HL-60 (cell line): ENCODE measurements at regions not wholly inside any gene's neighbourhood (a gene's known extent, or its start where the extent isn't known, plus 50 kb on each side); places are given as distances from the start of the nearest gene placed in this dataset.

Experiments
- DNase-seq, 2 experiments: peaks; one replicate each; pipeline ENCODE4 v3.0.0-alpha.2; 2010 to 2020; ENCODE audit warnings: low read depth in 1 of 2, low spot score in 1 of 2
- H3K27ac ChIP-seq: fragments of 250-450 bp; sonication (Bioruptor Pico); replicated peaks from 2 replicates; pipeline ENCODE4 v1.5.1; 2020; ENCODE audit warnings: mild to moderate bottlenecking, moderate library complexity
- H3K27me3 ChIP-seq: fragments of 250-450 bp; sonication (Bioruptor Pico); 2 replicates; pipeline ENCODE4 v1.5.1; 2021; ENCODE audit warnings: mild to moderate bottlenecking, moderate library complexity; ENCODE audit not compliant: insufficient read depth, poor library complexity, severe bottlenecking
- H3K4me3 ChIP-seq: replicated peaks from 2 replicates; pipeline ENCODE4 v1.5.1; 2011; ENCODE audit warnings: mild to moderate bottlenecking, control low read depth, low read length; ENCODE audit not compliant: insufficient read depth
- CTCF ChIP-seq: IDR thresholded peaks from one replicate; pipeline ENCODE4 v1.5.1; 2011; ENCODE audit warnings: low read length, control low read depth, inconsistent platforms; ENCODE audit not compliant: insufficient read depth
- GABPA ChIP-seq: IDR thresholded peaks from 2 replicates; pipeline ENCODE4 v1.6.1; 2012; ENCODE audit warnings: low read depth
- POLR2AphosphoS5 ChIP-seq: IDR thresholded peaks from 2 replicates; pipeline ENCODE4 v1.6.1; 2012; ENCODE audit warnings: low read depth
- SPI1 ChIP-seq: IDR thresholded peaks from 2 replicates; pipeline ENCODE4 v1.6.1; 2012; ENCODE audit warnings: low read depth, mild to moderate bottlenecking, borderline replicate concordance
- TF ChIP-seq, protein P1 (sequence below): IDR thresholded peaks from 2 replicates; pipeline ENCODE4 v1.6.1; 2012; ENCODE audit warnings: low read depth; ENCODE audit not compliant: insufficient replicate concordance

DNA sequence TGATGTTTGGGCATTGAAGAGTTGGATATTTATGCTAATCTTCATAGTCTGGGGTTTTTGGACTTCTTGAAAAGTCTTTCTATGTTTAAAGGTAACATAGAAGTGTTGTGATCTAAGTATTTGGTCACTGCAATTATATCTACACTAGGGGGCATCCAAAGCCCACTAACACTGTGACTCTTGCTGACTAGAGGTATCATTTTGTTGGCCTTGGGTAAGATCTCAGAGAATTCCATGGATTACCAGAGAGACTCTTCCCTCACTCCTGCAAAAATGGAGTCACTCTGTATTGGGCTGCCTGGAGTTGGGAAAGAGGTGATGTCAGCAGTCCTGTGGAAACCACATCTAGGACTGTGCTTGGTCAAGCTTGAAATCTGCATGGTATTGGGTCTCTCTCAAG is 1077.6 kb downstream of the FAM133A start:
- Histone ChIP-seq H3K27me3 (no peaks in the 10 kb centered on the region), H3K4me3 (no peak overlapping the region), H3K27ac (no peak overlapping the region)
- DNase-seq = no peak
- TF ChIP-seq POLR2AphosphoS5 = no peak
- TF ChIP-seq, protein P1, sequence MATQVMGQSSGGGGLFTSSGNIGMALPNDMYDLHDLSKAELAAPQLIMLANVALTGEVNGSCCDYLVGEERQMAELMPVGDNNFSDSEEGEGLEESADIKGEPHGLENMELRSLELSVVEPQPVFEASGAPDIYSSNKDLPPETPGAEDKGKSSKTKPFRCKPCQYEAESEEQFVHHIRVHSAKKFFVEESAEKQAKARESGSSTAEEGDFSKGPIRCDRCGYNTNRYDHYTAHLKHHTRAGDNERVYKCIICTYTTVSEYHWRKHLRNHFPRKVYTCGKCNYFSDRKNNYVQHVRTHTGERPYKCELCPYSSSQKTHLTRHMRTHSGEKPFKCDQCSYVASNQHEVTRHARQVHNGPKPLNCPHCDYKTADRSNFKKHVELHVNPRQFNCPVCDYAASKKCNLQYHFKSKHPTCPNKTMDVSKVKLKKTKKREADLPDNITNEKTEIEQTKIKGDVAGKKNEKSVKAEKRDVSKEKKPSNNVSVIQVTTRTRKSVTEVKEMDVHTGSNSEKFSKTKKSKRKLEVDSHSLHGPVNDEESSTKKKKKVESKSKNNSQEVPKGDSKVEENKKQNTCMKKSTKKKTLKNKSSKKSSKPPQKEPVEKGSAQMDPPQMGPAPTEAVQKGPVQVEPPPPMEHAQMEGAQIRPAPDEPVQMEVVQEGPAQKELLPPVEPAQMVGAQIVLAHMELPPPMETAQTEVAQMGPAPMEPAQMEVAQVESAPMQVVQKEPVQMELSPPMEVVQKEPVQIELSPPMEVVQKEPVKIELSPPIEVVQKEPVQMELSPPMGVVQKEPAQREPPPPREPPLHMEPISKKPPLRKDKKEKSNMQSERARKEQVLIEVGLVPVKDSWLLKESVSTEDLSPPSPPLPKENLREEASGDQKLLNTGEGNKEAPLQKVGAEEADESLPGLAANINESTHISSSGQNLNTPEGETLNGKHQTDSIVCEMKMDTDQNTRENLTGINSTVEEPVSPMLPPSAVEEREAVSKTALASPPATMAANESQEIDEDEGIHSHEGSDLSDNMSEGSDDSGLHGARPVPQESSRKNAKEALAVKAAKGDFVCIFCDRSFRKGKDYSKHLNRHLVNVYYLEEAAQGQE = no peak
- TF ChIP-seq GABPA = no peak
- TF ChIP-seq SPI1 = no peak

GRCh38 chrX:94752434-94753169 is 1078.6 kb downstream of the FAM133A start:
- no peak overlapping the region for H3K4me3 ChIP-seq
- H3K27ac ChIP-seq = no peak overlapping the region
- DNase-seq = no peak
- TF ChIP-seq, protein P1 = no peak
- TF ChIP-seq CTCF (no peak), POLR2AphosphoS5 (no peak), GABPA (no peak), SPI1 (no peak)
- H3K27me3 ChIP-seq = no peaks in the 10 kb centered on the region

DNA sequence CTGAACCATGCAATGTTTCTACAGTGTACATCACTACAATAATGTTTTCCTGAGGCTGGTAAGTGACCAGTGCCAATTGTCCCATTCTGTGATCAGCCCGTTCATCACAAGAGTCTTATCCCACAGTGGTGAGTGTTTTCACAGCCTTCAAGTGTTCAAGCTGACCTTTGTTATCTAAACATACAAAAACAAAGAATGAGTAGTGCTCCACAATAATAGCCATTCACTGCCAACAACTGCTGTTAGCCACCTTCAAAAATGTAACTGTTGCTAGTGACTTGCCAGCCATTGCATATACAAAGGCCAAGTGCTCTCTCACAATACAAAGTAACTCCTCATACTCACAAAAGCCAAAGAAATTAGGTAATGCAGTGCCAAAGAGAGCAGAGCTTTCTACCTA is 1084.1 kb downstream of the FAM133A start:
- Histone ChIP-seq H3K27me3 (no peaks in the 10 kb centered on the region), H3K4me3 (no peak overlapping the region), H3K27ac (no peak overlapping the region)
- DNase-seq = no peak
- TF ChIP-seq SPI1 (no peak), CTCF (no peak), POLR2AphosphoS5 (no peak), GABPA (no peak)
- TF ChIP-seq, protein P1 = no peak
